Parathyroid adenoma (tissue), 2 donors: ENCODE measurements at regions not wholly inside any gene's neighbourhood (a gene's known extent, or its start where the extent isn't known, plus 50 kb on each side); places are given as distances from the start of the nearest gene placed in this dataset.

Experiments used
- H2AFZ ChIP-seq: fragments of 300-600 bp; sonication (generic); one replicate; pipeline ENCODE4 v1.7.0; 2017; ENCODE audit warnings: antibody characterized with exemption, mild to moderate bottlenecking
- H3K27ac ChIP-seq: fragments of 300-600 bp; sonication (generic); one replicate; pipeline ENCODE4 v1.7.0; 2017
- H3K27me3 ChIP-seq: fragments of 300-600 bp; sonication (generic); one replicate; pipeline ENCODE4 v1.7.0; 2017; ENCODE audit warnings: low read length; ENCODE audit not compliant: control insufficient read depth, insufficient read depth
- H3K36me3 ChIP-seq: fragments of 300-600 bp; sonication (generic); one replicate; pipeline ENCODE4 v1.7.0; 2017; ENCODE audit warnings: low read length; ENCODE audit not compliant: control insufficient read depth, insufficient read depth
- H3K4me1 ChIP-seq: fragments of 300-600 bp; sonication (generic); one replicate; pipeline ENCODE4 v1.7.0; 2017; ENCODE audit warnings: control low read depth
- H3K4me2 ChIP-seq: fragments of 300-600 bp; sonication (generic); one replicate; pipeline ENCODE4 v1.7.0; 2017; ENCODE audit warnings: low read length
- H3K4me3 ChIP-seq: fragments of 300-600 bp; sonication (generic); one replicate; pipeline ENCODE4 v1.7.0; 2017; ENCODE audit warnings: low read depth, low read length
- H3K79me2 ChIP-seq: fragments of 300-600 bp; sonication (generic); one replicate; pipeline ENCODE4 v1.7.0; 2017; ENCODE audit warnings: control low read depth
- H3K9ac ChIP-seq: fragments of 300-600 bp; sonication (generic); one replicate; pipeline ENCODE4 v1.7.0; 2017; ENCODE audit warnings: mild to moderate bottlenecking
- H3K9me3 ChIP-seq: fragments of 300-600 bp; sonication (generic); one replicate; pipeline ENCODE4 v1.7.0; 2017; ENCODE audit warnings: low read length; ENCODE audit not compliant: control insufficient read depth
- CTCF ChIP-seq: fragments of 300-600 bp; sonication (generic); IDR thresholded peaks from one replicate; pipeline ENCODE4 v1.7.0; 2017; ENCODE audit warnings: antibody characterized with exemption, mild to moderate bottlenecking
- donor health status: primary hyperparathyroidism.

DNA sequence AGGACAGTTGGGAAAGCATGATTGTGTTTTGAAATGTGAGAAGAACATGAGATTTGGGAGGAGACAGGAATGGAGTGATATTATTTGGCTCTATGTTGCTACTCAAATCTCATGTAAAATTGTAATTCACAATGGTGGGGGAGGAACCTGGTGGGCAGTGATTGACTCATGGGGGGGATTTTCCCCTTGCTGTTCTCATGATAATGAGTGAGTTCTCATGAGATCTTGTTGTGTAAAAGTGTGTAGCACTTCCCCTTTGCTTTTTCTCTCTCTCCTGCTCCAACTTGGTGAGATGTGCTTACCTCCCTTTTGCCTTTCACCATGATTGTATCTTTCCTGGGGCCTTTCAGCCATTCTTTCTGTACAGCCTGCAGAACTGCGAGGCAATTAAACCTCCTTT is 1261.0 kb upstream of the ATXN8OS start:
- Histone ChIP-seq H3K9ac (no peak overlapping the region), H3K4me3 (no peak overlapping the region)

DNA sequence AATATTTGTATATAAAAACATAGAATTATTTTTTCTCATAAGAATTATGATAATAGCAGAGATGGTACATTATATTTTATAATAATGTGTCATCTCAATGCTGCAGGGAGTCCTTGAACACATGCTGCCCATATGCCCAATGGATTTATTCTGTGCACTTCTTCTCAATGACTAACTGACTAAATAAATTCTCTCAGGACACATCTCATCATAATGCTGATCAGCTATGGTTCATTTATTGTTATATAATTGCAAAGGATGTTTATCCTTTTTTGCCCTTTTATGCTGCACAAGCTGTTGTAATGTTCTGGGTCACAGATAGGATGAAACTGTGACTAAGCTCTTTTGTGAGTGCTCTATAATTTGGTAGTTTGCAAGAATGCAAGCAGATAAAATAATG is 1273.3 kb upstream of the ATXN8OS start:
- no peak overlapping the region for H3K9ac ChIP-seq
- no peaks in the 10 kb centered on the region for H3K79me2 ChIP-seq
- no peak overlapping the region for H2AFZ ChIP-seq
- H3K4me1 ChIP-seq, result no peaks in the 10 kb centered on the region
- H3K4me3 ChIP-seq, result no peak overlapping the region
- no peaks in the 10 kb centered on the region for H3K36me3 ChIP-seq
- H3K9me3 ChIP-seq, result no peaks in the 10 kb centered on the region
- H3K27ac ChIP-seq, result no peak overlapping the region
- H3K4me2 ChIP-seq, result no peak overlapping the region
- no peaks in the 10 kb centered on the region for H3K27me3 ChIP-seq
- TF ChIP-seq CTCF, result no peak

More for the DNA sequence above, 1261.0 kb upstream of the ATXN8OS start:
- H2AFZ ChIP-seq, result no peak overlapping the region
- no peaks in the 10 kb centered on the region for H3K4me1 ChIP-seq
- H3K9me3 ChIP-seq, result no peaks in the 10 kb centered on the region
- H3K4me2 ChIP-seq, result no peak overlapping the region
- H3K27me3 ChIP-seq, result no peaks in the 10 kb centered on the region
- TF ChIP-seq CTCF, result no peak
- H3K36me3 ChIP-seq, result no peaks in the 10 kb centered on the region
- H3K27ac ChIP-seq, result no peak overlapping the region
- no peaks in the 10 kb centered on the region for H3K79me2 ChIP-seq

DNA sequence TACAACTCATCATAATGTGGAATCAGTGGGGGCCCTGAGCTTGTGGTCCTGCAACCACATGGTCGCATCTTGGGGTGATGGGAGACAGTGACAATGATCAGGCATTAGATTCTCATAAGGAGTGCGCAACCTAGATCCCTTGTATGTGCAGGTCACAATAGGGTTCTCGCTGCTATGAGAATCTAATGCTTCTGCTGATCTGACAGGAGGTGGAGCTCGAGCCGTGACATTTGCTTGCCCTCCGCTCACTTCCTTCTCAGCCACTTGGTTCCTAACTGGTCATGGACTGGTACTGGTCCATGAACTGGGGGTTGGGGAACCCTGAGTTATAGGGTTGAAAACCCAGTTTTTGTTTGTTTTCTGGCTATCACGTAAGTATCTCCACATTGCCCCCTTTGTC is 1290.9 kb upstream of the ATXN8OS start:
- no peak overlapping the region for H3K9ac ChIP-seq
- H3K4me3 ChIP-seq, result no peak overlapping the region
- no peak overlapping the region for H2AFZ ChIP-seq
- H3K27me3 ChIP-seq, result no peaks in the 10 kb centered on the region
- H3K9me3 ChIP-seq, result no peaks in the 10 kb centered on the region
- H3K4me1 ChIP-seq, result no peaks in the 10 kb centered on the region
- H3K36me3 ChIP-seq, result no peaks in the 10 kb centered on the region
- H3K79me2 ChIP-seq, result no peaks in the 10 kb centered on the region
- no peak overlapping the region for H3K4me2 ChIP-seq
- no peak overlapping the region for H3K27ac ChIP-seq
- no peak for TF ChIP-seq CTCF

DNA sequence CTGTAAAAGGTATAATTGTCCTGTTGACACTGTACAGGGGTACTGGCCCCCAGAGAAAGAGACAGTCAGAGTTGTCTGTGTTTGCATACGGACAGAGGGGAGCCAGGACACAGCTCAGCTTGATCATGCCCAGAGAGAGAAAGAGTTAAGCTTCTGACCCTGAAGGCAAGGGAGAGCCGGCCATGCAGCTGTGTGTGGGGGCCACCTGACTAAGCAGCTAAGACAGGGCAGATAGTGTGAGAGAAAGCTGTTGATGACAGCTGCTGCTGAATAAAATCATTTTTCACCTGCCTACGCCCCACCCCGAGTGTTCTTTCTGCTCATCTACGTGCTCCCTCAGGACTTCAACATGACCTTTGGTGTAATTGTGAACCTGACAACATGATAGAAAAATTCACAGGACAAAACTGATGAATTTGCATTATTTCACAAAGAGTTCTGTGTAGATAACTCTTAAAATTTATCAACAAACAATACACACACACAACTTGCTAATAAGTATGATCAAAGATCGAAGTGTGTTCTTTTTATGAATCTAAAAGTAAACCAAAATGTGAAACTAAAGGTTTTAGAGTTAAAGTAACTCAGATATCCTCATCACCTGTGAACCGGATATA is 1294.3 kb upstream of the ATXN8OS start:
- no peak overlapping the region for H2AFZ ChIP-seq
- TF ChIP-seq CTCF, result no peak
- no peaks in the 10 kb centered on the region for H3K9me3 ChIP-seq
- no peak overlapping the region for H3K4me3 ChIP-seq
- no peak overlapping the region for H3K27ac ChIP-seq
- H3K79me2 ChIP-seq, result no peaks in the 10 kb centered on the region
- H3K4me2 ChIP-seq, result no peak overlapping the region
- H3K36me3 ChIP-seq, result no peaks in the 10 kb centered on the region
- no peaks in the 10 kb centered on the region for H3K4me1 ChIP-seq
- no peak overlapping the region for H3K9ac ChIP-seq
- no peaks in the 10 kb centered on the region for H3K27me3 ChIP-seq

- Histone ChIP-seq H3K79me2 (no peaks in the 10 kb centered on the region), H3K27ac (no peak overlapping the region), H3K4me1 (no peaks in the 10 kb centered on the region), H3K4me2 (no peak overlapping the region), H3K36me3 (no peaks in the 10 kb centered on the region), H3K27me3 (no peaks in the 10 kb centered on the region), H3K9me3 (no peaks in the 10 kb centered on the region), H2AFZ (no peak overlapping the region), H3K4me3 (no peak overlapping the region), H3K9ac (no peak overlapping the region)
- no peak for TF ChIP-seq CTCF
These were observed 1297.0 kb upstream of the ATXN8OS start for GRCh38 chr13:68810660-68811059.
